PC-3 (cell line): ENCODE measurements at regions not wholly inside any gene's neighbourhood (a gene's known extent, or its start where the extent isn't known, plus 50 kb on each side); places are given as distances from the start of the nearest gene placed in this dataset.

ENCODE experiments used
- ATAC-seq: fragments of 200-7000 bp; cut with Tn5 transposase; 2 replicates; pipeline ENCODE4 v1.9.1; 2020; ENCODE audit warnings: mild to moderate bottlenecking, moderate library complexity
- BruUV-seq: library from RNA; stranded (reverse); fragments of 400-500 nt; replicated peaks from 2 replicates; lab custom pipeline; 2021; lab: Mats Ljungman, UMichigan
- CTCF ChIA-PET: fragments of 300-600 bp; sonication (Branson Sonifier 250); formaldehyde crosslinking; loops from one replicate; lab custom pipeline; 2022; ENCODE audit warnings: antibody characterized with exemption; lab: Charles Lee
- POLR2A ChIA-PET: fragments of 300-600 bp; sonication (Branson Sonifier 250); formaldehyde crosslinking; loops from one replicate; lab custom pipeline; 2022; ENCODE audit warnings: antibody characterized with exemption; ENCODE audit not compliant: unreplicated experiment; lab: Charles Lee
- DNase-seq: peaks from one replicate; pipeline ENCODE4 v3.0.0-alpha.2; 2015
- H2AFZ ChIP-seq: fragments of 300-600 bp; sonication (generic); 2 replicates; pipeline ENCODE4 v1.6.0; 2016; ENCODE audit warnings: antibody characterized with exemption, low read length
- H3F3A ChIP-seq: fragments of 300-600 bp; sonication (generic); one replicate; pipeline ENCODE4 v1.6.0; 2017; ENCODE audit warnings: antibody characterized with exemption, low read length, control low read depth, mild to moderate bottlenecking; ENCODE audit not compliant: unreplicated experiment
- H3K27ac ChIP-seq: fragments of 300-600 bp; sonication (generic); 2 replicates; pipeline ENCODE4 v1.5.1; 2016; ENCODE audit warnings: mild to moderate bottlenecking, low read length
- H3K27me3 ChIP-seq: fragments of 300-600 bp; sonication (generic); 2 replicates; pipeline ENCODE4 v1.6.1; 2016; ENCODE audit warnings: low read length, mixed read lengths
- H3K36me3 ChIP-seq: fragments of 300-600 bp; sonication (generic); 2 replicates; pipeline ENCODE4 v1.6.1; 2016; ENCODE audit warnings: low read depth, mixed run types, low read length, mixed read lengths
- H3K4me1 ChIP-seq: fragments of 300-600 bp; sonication (generic); 2 replicates; pipeline ENCODE4 v1.5.1; 2016; ENCODE audit warnings: low read length; ENCODE audit not compliant: insufficient read depth
- H3K4me2 ChIP-seq: fragments of 300-600 bp; sonication (generic); 2 replicates; pipeline ENCODE4 v1.6.0; 2016; ENCODE audit warnings: low read length
- H3K4me3 ChIP-seq: fragments of 300-600 bp; sonication (generic); 2 replicates; pipeline ENCODE4 v1.5.1; 2016; ENCODE audit warnings: mild to moderate bottlenecking, low read length, mixed read lengths
- H3K79me2 ChIP-seq: fragments of 300-600 bp; sonication (generic); 2 replicates; pipeline ENCODE4 v1.6.1; 2017; ENCODE audit warnings: low read length, mixed read lengths
- H3K9ac ChIP-seq: fragments of 300-600 bp; sonication (generic); 2 replicates; pipeline ENCODE4 v1.6.0; 2016; ENCODE audit warnings: mild to moderate bottlenecking, low read length
- H3K9me2 ChIP-seq: fragments of 300-600 bp; sonication (generic); replicated peaks from 2 replicates; pipeline ENCODE4 v1.6.1; 2016; ENCODE audit warnings: mixed run types, low read length, mixed read lengths
- H3K9me3 ChIP-seq: fragments of 300-600 bp; sonication (generic); 2 replicates; pipeline ENCODE4 v1.6.1; 2016; ENCODE audit warnings: low read length, mixed read lengths
- H4K20me1 ChIP-seq: fragments of 300-600 bp; sonication (generic); 2 replicates; pipeline ENCODE4 v1.6.1; 2016; ENCODE audit warnings: low read length, mixed read lengths
- EZH2 ChIP-seq: fragments of 300-600 bp; sonication (generic); IDR thresholded peaks from one replicate; pipeline ENCODE4 v1.6.1; 2017; ENCODE audit warnings: antibody characterized with exemption, mild to moderate bottlenecking, low read length; ENCODE audit not compliant: unreplicated experiment
- EZH2phosphoT487 ChIP-seq: fragments of 300-600 bp; sonication (generic); IDR thresholded peaks from 2 replicates; pipeline ENCODE4 v1.6.1; 2018; ENCODE audit warnings: mild to moderate bottlenecking, antibody characterized with exemption, low read length, borderline replicate concordance
- intact Hi-C: fragments of 100-400 bp; cut with micrococcal nuclease; formaldehyde crosslinking; loops from 2 replicates; pipeline ENCODE4 v1.9.0; 2023
- TF ChIP-seq, protein P1 (sequence below): fragments of 300-600 bp; sonication (generic); conservative IDR thresholded peaks from 2 replicates; pipeline ENCODE4 v1.5.1; 2017; ENCODE audit warnings: antibody characterized with exemption, low read depth, mild to moderate bottlenecking, low read length

DNA sequence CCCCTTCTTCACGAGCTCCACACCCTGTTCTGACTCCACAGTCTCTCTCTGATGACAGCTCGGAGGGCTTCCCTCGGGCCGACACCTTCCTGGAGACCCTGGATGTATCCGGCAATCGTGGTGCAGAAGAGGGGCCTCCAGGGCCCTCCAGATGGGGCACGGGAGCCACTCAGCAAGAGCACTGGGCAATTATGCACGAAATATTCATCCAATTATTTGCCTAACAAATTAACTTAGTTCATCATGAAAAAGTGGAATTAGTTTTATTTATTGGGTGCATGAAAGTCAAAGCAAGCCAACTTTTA lies 277.3 kb upstream of the HDAC4 start:
- DNase-seq (no peak), ATAC-seq (no peak)
- H3K4me2 ChIP-seq, result no peak overlapping the region
- H3K9me3 ChIP-seq, result no peaks in the 10 kb centered on the region
- no peak overlapping the region for H3K27ac ChIP-seq
- no peak overlapping the region for H2AFZ ChIP-seq
- intact Hi-C loops, result no loop called here
- no peaks in the 10 kb centered on the region for H3K36me3 ChIP-seq
- no TSS peak for BruUV-seq
- CTCF ChIA-PET, result no interaction called here
- H3K9ac ChIP-seq, result no peak overlapping the region
- no peaks in the 10 kb centered on the region for H3K79me2 ChIP-seq
- no peaks in the 10 kb centered on the region for H3K4me1 ChIP-seq
- no peaks in the 10 kb centered on the region for H3F3A ChIP-seq
- POLR2A ChIA-PET, result no interaction called here
- H3K27me3 ChIP-seq, result peaks cover 55% of the 10 kb centered on the region
- no peak overlapping the region for H3K4me3 ChIP-seq
- no peaks in the 10 kb centered on the region for H3K9me2 ChIP-seq
- TF ChIP-seq EZH2, result no peak
- TF ChIP-seq, protein P1, sequence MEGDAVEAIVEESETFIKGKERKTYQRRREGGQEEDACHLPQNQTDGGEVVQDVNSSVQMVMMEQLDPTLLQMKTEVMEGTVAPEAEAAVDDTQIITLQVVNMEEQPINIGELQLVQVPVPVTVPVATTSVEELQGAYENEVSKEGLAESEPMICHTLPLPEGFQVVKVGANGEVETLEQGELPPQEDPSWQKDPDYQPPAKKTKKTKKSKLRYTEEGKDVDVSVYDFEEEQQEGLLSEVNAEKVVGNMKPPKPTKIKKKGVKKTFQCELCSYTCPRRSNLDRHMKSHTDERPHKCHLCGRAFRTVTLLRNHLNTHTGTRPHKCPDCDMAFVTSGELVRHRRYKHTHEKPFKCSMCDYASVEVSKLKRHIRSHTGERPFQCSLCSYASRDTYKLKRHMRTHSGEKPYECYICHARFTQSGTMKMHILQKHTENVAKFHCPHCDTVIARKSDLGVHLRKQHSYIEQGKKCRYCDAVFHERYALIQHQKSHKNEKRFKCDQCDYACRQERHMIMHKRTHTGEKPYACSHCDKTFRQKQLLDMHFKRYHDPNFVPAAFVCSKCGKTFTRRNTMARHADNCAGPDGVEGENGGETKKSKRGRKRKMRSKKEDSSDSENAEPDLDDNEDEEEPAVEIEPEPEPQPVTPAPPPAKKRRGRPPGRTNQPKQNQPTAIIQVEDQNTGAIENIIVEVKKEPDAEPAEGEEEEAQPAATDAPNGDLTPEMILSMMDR, result no peak
- TF ChIP-seq EZH2phosphoT487, result no peak
- no peaks in the 10 kb centered on the region for H4K20me1 ChIP-seq

DNA sequence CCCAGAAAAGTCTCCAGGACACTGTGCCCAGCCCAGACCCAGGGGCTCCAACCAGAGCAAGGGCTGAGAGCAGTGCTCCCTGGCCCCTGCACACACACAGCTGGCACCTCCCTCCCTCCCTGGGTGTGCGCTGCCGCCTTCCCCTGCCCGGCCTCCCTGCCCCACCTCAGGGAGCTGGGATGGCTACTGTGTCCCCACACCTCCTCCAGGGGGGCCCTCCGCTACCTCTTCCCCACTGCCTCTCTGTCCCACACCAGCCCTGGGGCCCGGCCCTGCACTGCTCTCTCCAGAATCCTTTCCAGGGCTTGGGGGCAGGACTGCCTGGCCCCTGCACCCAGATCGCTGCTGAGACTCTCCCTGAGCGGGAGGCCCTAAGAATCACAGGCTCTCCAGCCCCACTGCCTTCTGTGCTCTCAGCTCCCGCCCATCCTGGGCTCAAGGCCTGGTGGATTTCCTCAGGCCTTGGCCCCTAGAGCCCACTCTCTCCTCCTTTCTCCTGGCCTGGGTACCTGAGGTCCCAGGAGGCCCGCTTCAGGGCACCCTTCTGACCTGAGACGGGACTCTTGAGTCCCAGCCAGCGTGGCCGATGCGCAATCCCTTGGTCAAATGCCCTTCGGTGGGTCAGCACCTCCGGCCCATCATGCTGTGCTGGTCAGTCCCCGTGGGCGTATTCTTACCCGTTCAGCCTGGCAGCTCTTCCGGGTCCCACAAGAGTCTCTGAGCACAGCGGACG lies 276.8 kb upstream of the HDAC4 start:
- POLR2A ChIA-PET, result no interaction called here
- Histone ChIP-seq H3F3A (no peaks in the 10 kb centered on the region), H4K20me1 (no peaks in the 10 kb centered on the region), H3K27ac (no peak overlapping the region), H3K4me1 (no peaks in the 10 kb centered on the region), H3K9ac (no peak overlapping the region), H3K79me2 (no peaks in the 10 kb centered on the region), H2AFZ (no peak overlapping the region), H3K9me2 (no peaks in the 10 kb centered on the region), H3K36me3 (no peaks in the 10 kb centered on the region), H3K9me3 (no peaks in the 10 kb centered on the region), H3K4me3 (no peak overlapping the region), H3K4me2 (no peak overlapping the region), H3K27me3 (peaks cover 50% of the 10 kb centered on the region)
- no peak for TF ChIP-seq EZH2phosphoT487
- no peak for TF ChIP-seq EZH2
- TF ChIP-seq, protein P1, result no peak
- ATAC-seq, result no peak
- intact Hi-C loops, result no loop called here
- BruUV-seq, result no TSS peak
- CTCF ChIA-PET, result no interaction called here
- no peak for DNase-seq

DNA sequence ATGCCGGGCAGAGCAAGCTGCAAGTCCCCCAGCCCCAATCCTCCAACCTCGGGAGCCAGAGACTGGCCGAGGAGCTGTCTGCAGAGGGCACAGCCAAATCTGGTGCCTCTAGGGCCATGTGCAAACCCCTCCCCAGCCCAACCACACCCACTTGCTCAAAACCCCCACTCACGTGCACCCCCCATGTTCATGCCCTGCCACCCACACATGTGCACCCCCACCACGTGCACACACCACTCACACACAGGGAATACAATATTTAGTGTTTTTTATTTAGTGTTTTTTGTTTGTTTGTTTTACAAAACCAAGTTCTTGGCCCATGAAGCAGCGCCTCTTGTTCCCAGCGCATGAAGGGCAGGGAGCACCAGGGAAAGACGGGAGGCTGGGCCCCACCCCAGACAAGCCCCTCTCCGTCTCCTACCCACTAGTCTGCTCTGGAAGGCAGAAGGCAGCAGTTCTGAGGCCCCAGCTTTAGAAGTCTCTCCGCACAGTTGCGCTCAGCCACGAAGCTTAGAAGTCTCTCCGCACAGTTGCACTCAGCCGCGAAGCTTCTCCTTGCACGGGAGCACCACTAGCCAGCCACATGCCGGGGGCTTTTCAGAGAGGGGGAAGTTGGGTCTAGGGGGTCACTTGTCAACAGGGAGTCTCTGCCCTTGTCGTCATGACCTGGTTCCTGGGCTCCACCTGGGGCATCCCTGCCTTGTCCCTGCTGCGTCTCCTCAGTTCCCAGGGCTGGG lies 276.1 kb upstream of the HDAC4 start:
- H3K27ac ChIP-seq, result no peak overlapping the region
- H3K36me3 ChIP-seq, result no peaks in the 10 kb centered on the region
- DNase-seq, result no peak
- no peak overlapping the region for H2AFZ ChIP-seq
- H3K9me2 ChIP-seq, result no peaks in the 10 kb centered on the region
- H3K79me2 ChIP-seq, result no peaks in the 10 kb centered on the region
- no peak for ATAC-seq
- intact Hi-C loops, result no loop called here
- BruUV-seq, result no TSS peak
- no peak overlapping the region for H3K4me3 ChIP-seq
- TF ChIP-seq EZH2phosphoT487, result no peak
- no peak for TF ChIP-seq EZH2
- TF ChIP-seq, protein P1, result no peak
- no peaks in the 10 kb centered on the region for H4K20me1 ChIP-seq
- ChIA-PET CTCF (no interaction called here), POLR2A (no interaction called here)
- no peak overlapping the region for H3K9ac ChIP-seq
- no peaks in the 10 kb centered on the region for H3F3A ChIP-seq
- H3K4me2 ChIP-seq, result no peak overlapping the region
- peaks cover 44% of the 10 kb centered on the region for H3K27me3 ChIP-seq
- no peaks in the 10 kb centered on the region for H3K9me3 ChIP-seq
- no peaks in the 10 kb centered on the region for H3K4me1 ChIP-seq
